ENCODE measurements at regions not wholly inside any gene's neighbourhood (a gene's known extent, or its start where the extent isn't known, plus 50 kb on each side); places are given as distances from the start of the nearest gene placed in this dataset.

DNA sequence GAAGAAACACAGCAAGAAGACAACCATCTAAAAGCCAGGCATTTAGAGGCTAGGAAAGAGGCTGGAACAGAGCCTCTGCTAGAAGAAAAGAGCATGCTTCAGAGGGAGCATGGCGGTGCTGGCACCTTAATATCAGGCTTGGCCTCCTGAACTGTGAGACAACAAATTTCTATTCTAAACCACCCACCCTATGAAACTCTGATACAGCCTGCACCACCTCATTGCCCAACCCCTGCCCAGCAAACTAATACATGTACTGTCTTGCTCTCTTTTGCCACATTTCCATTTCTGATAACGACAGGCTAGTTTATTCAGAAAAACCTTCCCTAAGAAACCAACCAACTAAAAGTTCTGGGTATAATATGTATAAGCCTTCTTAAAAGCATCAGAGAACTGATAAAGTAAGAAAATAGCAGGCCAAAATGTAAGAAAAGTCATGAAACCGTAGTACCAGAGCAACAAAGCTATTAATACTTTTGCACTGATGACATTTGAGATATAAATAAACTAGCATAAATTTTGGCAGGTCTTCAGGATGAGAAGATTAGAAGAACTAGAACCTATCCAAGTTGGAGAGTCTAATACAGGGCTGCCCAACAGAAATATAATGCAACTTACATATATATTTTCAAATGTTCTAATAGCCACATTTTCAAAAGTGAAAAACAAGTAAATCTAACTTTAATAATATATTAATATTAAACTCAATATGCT lies 184.7 kb upstream of the HSF2 start:
- TF ChIP-seq, protein P1, sequence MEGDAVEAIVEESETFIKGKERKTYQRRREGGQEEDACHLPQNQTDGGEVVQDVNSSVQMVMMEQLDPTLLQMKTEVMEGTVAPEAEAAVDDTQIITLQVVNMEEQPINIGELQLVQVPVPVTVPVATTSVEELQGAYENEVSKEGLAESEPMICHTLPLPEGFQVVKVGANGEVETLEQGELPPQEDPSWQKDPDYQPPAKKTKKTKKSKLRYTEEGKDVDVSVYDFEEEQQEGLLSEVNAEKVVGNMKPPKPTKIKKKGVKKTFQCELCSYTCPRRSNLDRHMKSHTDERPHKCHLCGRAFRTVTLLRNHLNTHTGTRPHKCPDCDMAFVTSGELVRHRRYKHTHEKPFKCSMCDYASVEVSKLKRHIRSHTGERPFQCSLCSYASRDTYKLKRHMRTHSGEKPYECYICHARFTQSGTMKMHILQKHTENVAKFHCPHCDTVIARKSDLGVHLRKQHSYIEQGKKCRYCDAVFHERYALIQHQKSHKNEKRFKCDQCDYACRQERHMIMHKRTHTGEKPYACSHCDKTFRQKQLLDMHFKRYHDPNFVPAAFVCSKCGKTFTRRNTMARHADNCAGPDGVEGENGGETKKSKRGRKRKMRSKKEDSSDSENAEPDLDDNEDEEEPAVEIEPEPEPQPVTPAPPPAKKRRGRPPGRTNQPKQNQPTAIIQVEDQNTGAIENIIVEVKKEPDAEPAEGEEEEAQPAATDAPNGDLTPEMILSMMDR (IDR thresholded peaks at IDR 0.05), result no peak
- TF ChIP-seq EZH2 (IDR thresholded peaks at IDR 0.05), result no peak

Measured in neural progenitor cell (in vitro differentiated cells).